MM.1S (cell line): ENCODE measurements at regions not wholly inside any gene's neighbourhood (a gene's known extent, or its start where the extent isn't known, plus 50 kb on each side); places are given as distances from the start of the nearest gene placed in this dataset.

Source experiments
- DNase-seq: peaks from one replicate; pipeline ENCODE4 v3.0.0-alpha.2; 2015
- H2AFZ ChIP-seq: fragments of 300-600 bp; sonication (generic); 2 replicates; pipeline ENCODE4 v1.6.0; 2016; ENCODE audit warnings: antibody characterized with exemption, low read length
- H3F3A ChIP-seq: fragments of 300-600 bp; sonication (generic); 2 replicates; pipeline ENCODE4 v1.6.1; 2016; ENCODE audit warnings: mild to moderate bottlenecking, antibody characterized with exemption, low read length, moderate library complexity, mixed read lengths; ENCODE audit not compliant: insufficient read depth
- H3K27ac ChIP-seq: fragments of 300-600 bp; sonication (generic); 2 replicates; pipeline ENCODE4 v1.5.1; 2016; ENCODE audit warnings: mild to moderate bottlenecking, low read length
- H3K27me3 ChIP-seq: fragments of 300-600 bp; sonication (generic); replicated peaks from 2 replicates; pipeline ENCODE4 v1.6.0; 2016; ENCODE audit warnings: low read length; ENCODE audit not compliant: insufficient read depth
- H3K36me3 ChIP-seq: fragments of 300-600 bp; sonication (generic); replicated peaks from 2 replicates; pipeline ENCODE4 v1.6.1; 2016; ENCODE audit warnings: mild to moderate bottlenecking, low read length, mixed read lengths; ENCODE audit not compliant: insufficient read depth
- H3K4me1 ChIP-seq: fragments of 300-600 bp; sonication (generic); 2 replicates; pipeline ENCODE4 v1.6.1; 2016; ENCODE audit warnings: low read length, mixed read lengths
- H3K4me2 ChIP-seq: fragments of 300-600 bp; sonication (generic); 2 replicates; pipeline ENCODE4 v1.6.0; 2016; ENCODE audit warnings: low read depth, low read length
- H3K4me3 ChIP-seq: fragments of 300-600 bp; sonication (generic); 2 replicates; pipeline ENCODE4 v1.5.1; 2016; ENCODE audit warnings: low read length, mixed read lengths
- H3K79me2 ChIP-seq: fragments of 300-600 bp; sonication (generic); 2 replicates; pipeline ENCODE4 v1.6.1; 2016; ENCODE audit warnings: mixed run types, low read length, mixed read lengths
- H3K9ac ChIP-seq: fragments of 300-600 bp; sonication (generic); 2 replicates; pipeline ENCODE4 v1.6.1; 2016; ENCODE audit warnings: low read length, mixed read lengths
- H3K9me2 ChIP-seq: fragments of 300-600 bp; sonication (generic); replicated peaks from 2 replicates; pipeline ENCODE4 v1.6.1; 2016; ENCODE audit warnings: mild to moderate bottlenecking, low read length, mixed read lengths; ENCODE audit not compliant: insufficient read depth
- H3K9me3 ChIP-seq: fragments of 300-600 bp; sonication (generic); replicated peaks from 2 replicates; pipeline ENCODE4 v1.6.1; 2016; ENCODE audit warnings: mild to moderate bottlenecking, low read length, mixed read lengths; ENCODE audit not compliant: insufficient read depth
- H4K20me1 ChIP-seq: fragments of 300-600 bp; sonication (generic); 2 replicates; pipeline ENCODE4 v1.6.1; 2016; ENCODE audit warnings: mild to moderate bottlenecking, low read length, moderate library complexity, mixed read lengths; ENCODE audit not compliant: insufficient read depth
- CTCF ChIP-seq: fragments of 300-600 bp; sonication (generic); IDR thresholded peaks from 2 replicates; pipeline ENCODE4 v1.5.1; 2016; ENCODE audit warnings: antibody characterized with exemption, low read length, mixed read lengths
- EZH2 ChIP-seq: fragments of 300-600 bp; sonication (generic); optimal IDR thresholded peaks from 2 replicates; pipeline ENCODE3; 2017; ENCODE audit warnings: low read depth, mild to moderate bottlenecking, antibody characterized with exemption, low read length, mixed read lengths
- EZH2phosphoT487 ChIP-seq: fragments of 300-600 bp; sonication (generic); IDR thresholded peaks from 2 replicates; pipeline ENCODE4 v1.6.1; 2018; ENCODE audit warnings: antibody characterized with exemption, low read length

- no peak overlapping the region for H3K4me3 ChIP-seq
- H3K36me3 ChIP-seq: no peaks in the 10 kb centered on the region
- DNase-seq: no peak
- TF ChIP-seq EZH2 (no peak), EZH2phosphoT487 (no peak), CTCF (no peak)
- H3K9me3 ChIP-seq: no peaks in the 10 kb centered on the region
- H3K27ac ChIP-seq: no peak overlapping the region
- H3K9me2 ChIP-seq: no peaks in the 10 kb centered on the region
- no peaks in the 10 kb centered on the region for H3K27me3 ChIP-seq
- no peak overlapping the region for H2AFZ ChIP-seq
- H3K79me2 ChIP-seq: no peaks in the 10 kb centered on the region
- H3K4me1 ChIP-seq: no peaks in the 10 kb centered on the region
- no peaks in the 10 kb centered on the region for H4K20me1 ChIP-seq
- H3K9ac ChIP-seq: no peak overlapping the region
- no peaks in the 10 kb centered on the region for H3F3A ChIP-seq
- H3K4me2 ChIP-seq: no peak overlapping the region
These were observed 160.2 kb upstream of the CDH6 start for GRCh38 chr5:31033295-31033694.

GRCh38 chr5:31029925-31030324 lies 163.6 kb upstream of the CDH6 start:
- TF ChIP-seq CTCF (no peak), EZH2 (no peak), EZH2phosphoT487 (no peak)
- H3K79me2 ChIP-seq: no peaks in the 10 kb centered on the region
- no peak overlapping the region for H3K27ac ChIP-seq

GRCh38 chr5:31027721-31028120 lies 165.8 kb upstream of the CDH6 start:
- H2AFZ ChIP-seq: no peak overlapping the region
- no peaks in the 10 kb centered on the region for H3K4me1 ChIP-seq
- H3F3A ChIP-seq: no peaks in the 10 kb centered on the region
- H3K27ac ChIP-seq: no peak overlapping the region
- no peaks in the 10 kb centered on the region for H3K9me2 ChIP-seq
- no peaks in the 10 kb centered on the region for H3K9me3 ChIP-seq
- TF ChIP-seq CTCF (no peak), EZH2 (no peak), EZH2phosphoT487 (no peak)
- H3K4me2 ChIP-seq: no peak overlapping the region
- no peaks in the 10 kb centered on the region for H3K27me3 ChIP-seq
- no peaks in the 10 kb centered on the region for H4K20me1 ChIP-seq
- DNase-seq: no peak
- no peaks in the 10 kb centered on the region for H3K36me3 ChIP-seq
- H3K9ac ChIP-seq: no peak overlapping the region
- no peaks in the 10 kb centered on the region for H3K79me2 ChIP-seq
- no peak overlapping the region for H3K4me3 ChIP-seq

More at GRCh38 chr5:31029925-31030324, 163.6 kb upstream of the CDH6 start:
- H3F3A ChIP-seq: no peaks in the 10 kb centered on the region
- H3K9me2 ChIP-seq: no peaks in the 10 kb centered on the region
- no peaks in the 10 kb centered on the region for H3K27me3 ChIP-seq
- DNase-seq: no peak
- H2AFZ ChIP-seq: no peak overlapping the region
- H3K9ac ChIP-seq: no peak overlapping the region
- H4K20me1 ChIP-seq: no peaks in the 10 kb centered on the region
- H3K36me3 ChIP-seq: no peaks in the 10 kb centered on the region
- no peak overlapping the region for H3K4me3 ChIP-seq
- no peak overlapping the region for H3K4me2 ChIP-seq
- H3K9me3 ChIP-seq: no peaks in the 10 kb centered on the region
- no peaks in the 10 kb centered on the region for H3K4me1 ChIP-seq
